SK-N-MC (cell line): ENCODE measurements at regions not wholly inside any gene's neighbourhood (a gene's known extent, or its start where the extent isn't known, plus 50 kb on each side); places are given as distances from the start of the nearest gene placed in this dataset.

Experiments
- EZH2 ChIP-seq: fragments of 200-600 bp; sonication (generic); IDR thresholded peaks from one replicate; pipeline ENCODE4 v1.6.1; 2017; ENCODE audit warnings: antibody characterized with exemption
- FOXP2 ChIP-seq: optimal IDR thresholded peaks from 2 replicates; pipeline ENCODE3; 2011; ENCODE audit warnings: mild to moderate bottlenecking, moderate library complexity; ENCODE audit not compliant: insufficient read depth; ENCODE audit errors: extremely low read length, control extremely low read depth
- POLR2AphosphoS5 ChIP-seq: IDR thresholded peaks from 2 replicates; pipeline ENCODE4 v1.6.1; 2012; ENCODE audit warnings: mild to moderate bottlenecking, low read depth, low read length, borderline replicate concordance

- TF ChIP-seq EZH2: no peak
- TF ChIP-seq POLR2AphosphoS5: no peak
- TF ChIP-seq FOXP2: no peak
These were observed 1193.0 kb upstream of the CITED2 start for GRCh38 chr6:140567466-140567865.
